Frontal cortex (tissue), 3 donors: ENCODE measurements at regions not wholly inside any gene's neighbourhood (a gene's known extent, or its start where the extent isn't known, plus 50 kb on each side); places are given as distances from the start of the nearest gene placed in this dataset.
"Not testable (repeated sequence)": the region's sequence is repeated elsewhere in the genome, so short reads cannot be mapped to it uniquely, and the experiment has no call there.

ENCODE experiments used
- DNase-seq, 2 donors: peaks; one replicate each; pipeline ENCODE4 v3.0.0; 2012; ENCODE audit warnings: low spot score in 2 of 2
- FAIRE-seq: peaks from 2 replicates; lab custom pipeline; 2012; peaks lifted over from hg19 to GRCh38; lab: Jason Lieb, UNC
- donor health status: control.
- donor health status: control.
- donor health status: control.

GRCh38 chr20:51172558-51173428 is 149.9 kb upstream of the KCNG1 start:
- FAIRE-seq (no peak), DNase-seq (no peak)

DNA sequence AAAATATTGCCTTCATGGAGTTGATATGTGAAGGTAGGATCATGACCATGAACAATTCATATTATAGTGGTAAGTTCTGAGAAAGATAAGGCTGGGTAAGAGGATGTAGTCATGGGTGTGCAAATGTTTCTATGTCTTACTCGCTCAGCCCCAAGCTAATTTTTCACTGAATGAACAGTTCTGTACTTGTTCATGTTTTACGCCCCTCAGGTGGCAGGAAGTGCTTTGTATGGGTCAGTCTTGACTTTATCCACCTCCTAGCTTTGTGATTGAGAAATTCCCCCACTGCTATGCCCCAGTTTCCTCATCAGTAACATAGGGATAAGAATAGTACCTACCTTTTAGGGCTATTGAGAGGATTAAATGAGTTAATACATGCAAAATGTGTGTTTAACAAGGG is 148.2 kb upstream of the KCNG1 start:
- DNase-seq (no peak), FAIRE-seq (no peak)

DNA sequence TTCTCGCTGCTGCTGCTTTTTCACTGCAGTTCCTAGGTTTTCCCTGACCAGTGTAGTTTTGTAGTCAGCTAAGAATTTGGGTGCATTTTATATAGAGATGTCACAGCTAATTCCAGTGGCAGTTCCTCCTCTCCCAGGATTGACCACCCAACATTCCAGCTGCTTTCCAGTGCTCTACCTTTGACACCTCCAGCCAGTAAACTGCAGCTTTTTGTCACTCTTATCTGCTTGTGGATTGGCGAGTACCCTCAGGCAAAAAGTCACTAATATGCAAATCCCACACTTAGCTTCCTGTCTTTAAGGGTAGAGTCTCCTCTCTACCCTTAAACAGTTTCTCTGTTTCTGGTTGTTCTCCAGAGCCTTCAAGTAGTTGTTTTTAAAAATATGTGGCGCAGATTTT is 146.9 kb upstream of the KCNG1 start:
- no peak for DNase-seq
- no peak for FAIRE-seq

- not testable (repeated sequence) for FAIRE-seq, DNase-seq
Measured at GRCh38 chr20:51167911-51168310, 145.0 kb upstream of the KCNG1 start.

DNA sequence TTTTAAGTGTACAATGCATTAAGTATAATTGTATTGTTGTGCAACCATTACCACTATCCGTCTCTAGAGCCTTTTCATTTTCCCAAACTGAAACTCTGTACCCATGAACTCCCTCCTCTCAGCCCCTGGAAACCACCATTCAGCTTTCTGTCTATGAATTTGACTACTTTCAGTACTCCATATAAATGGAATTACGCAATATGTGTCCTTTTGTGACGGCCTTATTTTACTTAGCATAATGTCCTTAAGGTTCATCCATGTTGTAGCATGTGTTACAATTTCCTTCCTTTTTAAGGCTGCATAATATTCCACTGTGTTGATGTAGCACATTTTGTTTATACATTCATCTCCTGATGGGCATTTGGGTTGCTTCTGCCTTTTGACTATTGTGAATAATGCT is 143.6 kb upstream of the KCNG1 start:
- no peak for DNase-seq
- no peak for FAIRE-seq

- DNase-seq: no peak
- FAIRE-seq: no peak
Measured at GRCh38 chr20:51165131-51165530, 142.2 kb upstream of the KCNG1 start.

GRCh38 chr20:51164731-51165130 is 141.8 kb upstream of the KCNG1 start:
- FAIRE-seq (no peak), DNase-seq (no peak)

GRCh38 chr20:51163996-51164600 is 141.2 kb upstream of the KCNG1 start:
- FAIRE-seq (no peak), DNase-seq (no peak)

- no peak for FAIRE-seq
- no peak for DNase-seq
Measured at GRCh38 chr20:51162015-51162414, 139.1 kb upstream of the KCNG1 start.

DNA sequence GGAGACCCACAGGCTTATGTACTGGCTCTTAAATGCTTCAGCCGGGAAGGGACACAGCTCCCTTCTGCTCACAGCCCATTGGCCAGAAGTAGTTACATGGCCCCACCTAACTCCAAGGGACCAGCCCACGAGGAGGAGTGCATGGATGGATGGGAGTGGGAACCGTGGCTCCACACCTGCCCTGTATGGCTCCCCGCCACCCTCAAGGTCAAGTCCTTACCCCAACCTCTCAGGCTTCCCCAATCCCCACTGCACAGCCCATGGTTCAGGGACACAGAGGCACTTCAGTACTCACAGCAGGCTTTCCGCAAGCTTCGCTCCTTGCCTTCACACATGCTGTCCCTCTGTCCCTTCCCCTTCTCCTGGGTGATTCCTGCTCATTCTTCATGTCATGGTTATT is 137.9 kb upstream of the KCNG1 start:
- DNase-seq (no peak), FAIRE-seq (no peak)

GRCh38 chr20:51159981-51160380 is 137.1 kb upstream of the KCNG1 start:
- FAIRE-seq (no peak), DNase-seq (no peak)

- no peak for DNase-seq
- FAIRE-seq: no peak
Measured at GRCh38 chr20:51159303-51159702, 136.4 kb upstream of the KCNG1 start.

DNA sequence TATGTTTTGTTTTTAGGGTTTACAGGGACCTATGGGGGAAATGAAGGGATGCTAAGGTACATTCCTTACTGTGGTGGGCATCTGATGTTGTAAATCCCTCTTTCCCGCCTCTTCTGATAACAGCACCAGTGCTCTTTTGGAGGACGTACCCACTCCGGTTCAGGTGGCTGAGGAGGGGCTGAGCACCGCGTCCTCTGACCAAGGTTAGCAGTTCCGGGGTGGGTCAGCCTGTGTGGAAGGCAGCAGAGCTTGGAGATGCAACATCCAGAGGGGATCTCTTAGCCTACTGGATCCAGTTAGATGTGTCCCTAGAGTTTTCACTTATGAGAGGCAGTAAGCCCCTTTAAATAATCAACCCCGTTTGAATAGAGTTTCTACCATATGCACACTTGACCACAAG is 135.3 kb upstream of the KCNG1 start:
- FAIRE-seq (no peak), DNase-seq (no peak)

DNA sequence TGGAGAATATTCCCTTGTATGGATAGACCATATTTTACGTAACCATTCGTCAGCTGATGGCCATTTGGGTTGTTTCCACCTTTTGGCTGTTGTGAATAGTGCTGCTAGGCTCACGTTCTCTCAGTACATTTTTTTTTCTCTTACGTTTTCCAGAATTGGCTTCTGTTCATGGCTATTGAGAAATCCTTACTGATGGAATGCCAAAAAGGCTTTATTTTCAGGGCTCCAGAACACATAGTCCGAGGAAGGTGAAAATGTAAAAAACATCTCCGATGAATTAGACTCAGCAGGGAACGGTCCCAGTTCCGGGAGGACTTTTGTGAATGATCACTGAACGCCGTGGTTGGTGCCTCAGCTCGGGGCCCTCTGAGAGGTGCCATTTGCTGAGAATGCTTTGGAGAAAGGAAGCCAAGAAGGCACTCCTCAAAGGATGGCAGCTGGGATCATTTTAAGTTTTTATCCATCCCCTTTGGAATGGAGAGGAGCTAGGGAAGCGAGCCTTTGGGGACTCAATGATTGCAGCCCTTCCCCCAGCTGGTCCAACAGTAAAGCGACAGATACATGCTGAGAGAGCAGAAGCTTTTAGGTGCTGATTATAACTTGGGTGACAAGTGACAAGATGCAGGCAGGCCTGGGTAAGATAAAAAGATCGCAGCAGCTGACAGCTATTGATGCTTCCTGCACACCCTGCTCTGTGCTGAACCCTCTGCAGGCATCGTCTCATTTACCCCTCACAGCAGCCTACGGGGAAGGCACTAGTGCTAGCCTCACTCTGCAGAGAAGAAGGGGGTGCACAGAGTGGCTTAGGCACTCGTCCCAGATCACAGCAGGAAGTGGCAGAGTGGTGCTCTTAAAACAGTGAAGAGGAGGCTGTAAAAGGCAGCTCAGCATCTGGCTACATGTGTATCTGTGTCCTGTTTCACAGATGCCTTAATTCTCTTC is 133.4 kb upstream of the KCNG1 start:
- FAIRE-seq: no peak
- DNase-seq: no peak

DNA sequence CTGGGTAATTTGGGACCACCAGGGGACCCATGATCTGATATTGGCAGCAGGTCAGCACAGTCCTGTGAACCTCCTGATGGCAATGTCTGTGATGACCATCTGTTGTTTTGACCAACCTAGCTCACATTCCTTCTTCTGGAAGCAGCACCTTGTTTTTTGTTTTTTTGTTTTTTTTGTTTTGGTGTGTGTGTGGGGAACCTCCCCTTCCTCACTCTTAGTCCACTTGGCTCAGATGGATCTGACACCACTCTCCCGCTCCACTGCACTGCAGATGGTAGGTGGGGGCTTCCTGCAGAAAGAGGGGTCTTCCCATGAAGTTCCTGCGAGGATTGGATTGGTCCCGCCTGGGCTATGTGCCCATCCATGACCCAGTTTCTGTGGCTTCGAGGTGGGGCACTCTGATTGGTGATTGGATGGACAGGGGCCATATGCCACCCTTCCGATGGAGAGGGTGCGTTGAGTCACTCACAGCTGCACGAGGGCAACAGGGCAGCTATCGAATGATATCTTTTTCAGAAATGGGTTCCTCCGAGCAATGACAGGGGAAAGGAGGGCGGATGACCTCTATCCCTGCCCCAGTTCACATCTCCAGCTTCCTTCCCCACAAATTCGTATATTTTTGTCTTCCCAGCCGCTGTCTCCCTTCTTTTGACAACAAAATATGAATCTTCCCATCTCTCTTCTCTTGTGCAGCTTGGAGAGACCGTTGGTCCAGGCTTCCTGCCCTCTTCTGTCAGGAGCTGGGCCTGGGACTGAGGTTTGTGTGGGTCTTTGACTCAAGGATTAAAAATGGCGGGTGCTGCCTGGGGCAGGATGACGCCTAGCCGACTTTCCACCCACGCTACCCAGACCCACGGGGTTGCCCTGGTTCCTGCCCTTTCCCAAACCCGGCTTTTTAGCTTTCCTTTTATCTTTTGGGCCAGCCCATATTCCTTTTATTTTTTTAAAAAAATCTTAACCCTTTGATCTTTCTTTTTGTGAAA is 132.1 kb upstream of the KCNG1 start:
- no peak for DNase-seq
- FAIRE-seq: no peak

GRCh38 chr20:51153867-51154707 is 131.2 kb upstream of the KCNG1 start:
- no peak for FAIRE-seq
- DNase-seq: no peak

- no peak for DNase-seq
Measured at GRCh38 chr20:51148941-51149340, 126.0 kb upstream of the KCNG1 start.

GRCh38 chr20:51144476-51144875 is 121.6 kb upstream of the KCNG1 start:
- FAIRE-seq: no peak
- no peak for DNase-seq

More at GRCh38 chr20:51148941-51149340, 126.0 kb upstream of the KCNG1 start:
- FAIRE-seq: peak; percentile 3
